Superior temporal gyrus (tissue), 1 donor: ENCODE measurements at regions not wholly inside any gene's neighbourhood (a gene's known extent, or its start where the extent isn't known, plus 50 kb on each side); places are given as distances from the start of the nearest gene placed in this dataset.

Source experiments
- DNase-seq: peaks from one replicate; pipeline ENCODE4 v3.0.0-alpha.2; 2016; ENCODE audit errors: extremely low spot score

GRCh38 chr12:94783862-94784261 is 133.5 kb upstream of the TMCC3 start:
- no peak for DNase-seq

GRCh38 chr12:94783343-94783742 is 133.0 kb upstream of the TMCC3 start:
- DNase-seq, result no peak

- no peak for DNase-seq
Observed at GRCh38 chr12:94781835-94782234, 131.5 kb upstream of the TMCC3 start.

GRCh38 chr12:94779485-94779884 is 129.1 kb upstream of the TMCC3 start:
- DNase-seq, result no peak

GRCh38 chr12:94777936-94778335 is 127.6 kb upstream of the TMCC3 start:
- DNase-seq, result no peak

- DNase-seq, result no peak
Observed at GRCh38 chr12:94775710-94776109, 125.4 kb upstream of the TMCC3 start.

GRCh38 chr12:94771741-94772140 is 121.4 kb upstream of the TMCC3 start:
- DNase-seq, result no peak

- no peak for DNase-seq
Observed at GRCh38 chr12:94771199-94771598, 120.8 kb upstream of the TMCC3 start.

GRCh38 chr12:94770791-94771190 is 120.4 kb upstream of the TMCC3 start:
- no peak for DNase-seq

GRCh38 chr12:94769776-94770759 is 119.7 kb upstream of the TMCC3 start:
- DNase-seq, result no peak

GRCh38 chr12:94769047-94769420 is 118.7 kb upstream of the TMCC3 start:
- no peak for DNase-seq

- DNase-seq, result no peak
Observed at GRCh38 chr12:94768398-94769046, 118.2 kb upstream of the TMCC3 start.

GRCh38 chr12:94767956-94768355 is 117.6 kb upstream of the TMCC3 start:
- no peak for DNase-seq

- no peak for DNase-seq
Observed at GRCh38 chr12:94766397-94766796, 116.0 kb upstream of the TMCC3 start.

GRCh38 chr12:94763462-94763861 is 113.1 kb upstream of the TMCC3 start:
- no peak for DNase-seq

- DNase-seq, result no peak
Observed at GRCh38 chr12:94762943-94763342, 112.6 kb upstream of the TMCC3 start.

- no peak for DNase-seq
Observed at GRCh38 chr12:94762259-94762942, 112.0 kb upstream of the TMCC3 start.

GRCh38 chr12:94761559-94761958 is 111.2 kb upstream of the TMCC3 start:
- no peak for DNase-seq

- no peak for DNase-seq
Observed at GRCh38 chr12:94760786-94761185, 110.4 kb upstream of the TMCC3 start.

GRCh38 chr12:94756789-94757188 is 106.4 kb upstream of the TMCC3 start:
- DNase-seq, result no peak

- DNase-seq, result no peak
Observed at GRCh38 chr12:94755598-94755997, 105.2 kb upstream of the TMCC3 start.

- DNase-seq, result no peak
Observed at GRCh38 chr12:94754653-94755052, 104.3 kb upstream of the TMCC3 start.
